Muscle of arm (tissue), 1 donor: ENCODE measurements at regions not wholly inside any gene's neighbourhood (a gene's known extent, or its start where the extent isn't known, plus 50 kb on each side); places are given as distances from the start of the nearest gene placed in this dataset.

ENCODE experiments used
- DNase-seq: peaks from one replicate; pipeline ENCODE4 v3.0.0-alpha.2; 2013

DNA sequence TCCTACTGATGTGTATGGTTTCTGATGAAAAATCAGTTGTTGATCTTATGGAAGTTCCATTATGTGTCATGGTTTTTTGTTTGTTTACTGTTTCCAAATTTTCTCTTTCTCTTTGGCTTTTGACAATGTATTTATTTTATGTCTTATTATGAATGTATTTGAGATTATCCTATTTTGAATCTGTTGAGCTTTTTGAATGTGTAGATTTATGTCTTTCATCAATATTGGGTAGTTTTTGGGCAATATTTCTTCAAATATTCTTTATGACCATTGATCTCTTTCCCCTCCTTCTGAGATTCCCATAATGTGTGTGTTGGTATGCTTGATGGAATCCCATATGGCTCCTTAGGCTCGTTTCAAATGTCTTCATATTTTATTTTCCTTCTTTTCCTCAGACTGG lies 80.5 kb upstream of the FAM47C start:
- DNase-seq: no peak

DNA sequence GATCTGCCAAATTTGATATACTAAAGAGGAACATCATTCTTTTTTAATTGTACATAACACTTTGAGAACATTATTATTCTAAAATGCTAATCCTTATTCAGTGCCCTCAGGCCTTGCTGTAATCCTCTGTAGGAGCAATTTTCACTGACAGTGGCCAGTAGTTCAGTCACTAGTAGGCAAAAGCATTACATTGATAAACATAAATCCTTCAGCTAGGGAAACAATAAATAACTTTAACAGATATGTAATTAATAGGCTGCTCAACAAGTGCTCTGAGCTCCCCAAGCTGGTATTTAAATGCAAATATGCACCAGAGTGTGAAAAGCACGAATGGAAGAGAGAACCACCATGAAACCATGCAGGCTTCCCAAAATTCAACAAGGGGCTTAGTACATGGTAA lies 77.7 kb upstream of the FAM47C start:
- no peak for DNase-seq

DNA sequence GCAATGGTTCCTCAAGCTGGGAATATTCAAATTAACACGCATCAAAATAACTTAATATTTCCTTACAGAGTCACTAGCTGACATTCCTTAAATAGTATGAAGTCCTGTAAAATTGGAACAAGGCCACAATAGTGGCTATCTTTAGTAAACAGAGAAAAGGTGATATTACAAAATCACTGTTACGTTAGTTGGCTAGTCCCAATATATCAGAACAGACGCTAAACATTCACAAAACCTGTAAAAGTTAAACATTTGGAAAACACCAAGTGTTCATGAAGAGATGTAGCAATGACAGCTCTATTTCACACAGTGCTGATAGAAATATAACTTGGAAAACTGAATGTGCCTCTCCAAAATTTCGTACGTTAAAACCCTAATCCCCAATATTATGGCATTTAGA lies 61.0 kb upstream of the FAM47C start:
- DNase-seq: no peak

DNA sequence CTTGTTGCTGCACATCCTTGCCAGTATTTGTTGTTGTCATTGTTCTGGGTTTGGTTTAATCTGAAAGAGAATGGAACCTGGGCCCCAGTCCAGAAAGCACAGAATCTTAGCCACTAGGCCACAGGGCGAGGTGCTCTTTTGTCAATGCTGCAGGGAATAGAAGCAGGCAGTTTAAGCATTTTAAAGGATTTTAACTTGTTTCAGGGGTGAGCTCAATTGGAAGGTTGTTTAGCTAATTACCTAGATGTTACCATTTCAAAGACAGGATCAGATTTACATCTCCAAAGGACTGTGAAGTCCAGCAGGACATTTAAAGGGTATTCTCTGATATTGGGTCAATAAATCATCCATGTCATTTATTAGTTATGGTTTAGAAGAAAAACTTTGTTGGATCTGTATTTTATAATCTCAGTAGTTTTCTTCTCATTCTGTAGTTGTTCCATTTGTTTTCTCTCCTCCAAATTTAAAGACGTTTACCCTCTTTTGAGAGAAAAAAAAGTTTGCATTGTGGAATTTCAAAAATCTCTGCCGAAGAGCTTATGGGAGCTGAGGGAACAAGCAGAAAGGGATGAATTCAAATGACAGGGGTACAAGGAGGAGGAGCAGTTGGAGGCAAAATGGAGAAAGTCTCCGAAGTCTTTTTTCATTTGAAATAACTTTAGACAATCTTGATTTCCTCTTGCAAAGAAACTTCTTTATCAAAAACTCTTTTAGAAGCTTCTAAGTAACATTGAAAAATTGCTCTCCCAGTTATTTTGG lies 57.5 kb upstream of the FAM47C start:
- no peak for DNase-seq

DNA sequence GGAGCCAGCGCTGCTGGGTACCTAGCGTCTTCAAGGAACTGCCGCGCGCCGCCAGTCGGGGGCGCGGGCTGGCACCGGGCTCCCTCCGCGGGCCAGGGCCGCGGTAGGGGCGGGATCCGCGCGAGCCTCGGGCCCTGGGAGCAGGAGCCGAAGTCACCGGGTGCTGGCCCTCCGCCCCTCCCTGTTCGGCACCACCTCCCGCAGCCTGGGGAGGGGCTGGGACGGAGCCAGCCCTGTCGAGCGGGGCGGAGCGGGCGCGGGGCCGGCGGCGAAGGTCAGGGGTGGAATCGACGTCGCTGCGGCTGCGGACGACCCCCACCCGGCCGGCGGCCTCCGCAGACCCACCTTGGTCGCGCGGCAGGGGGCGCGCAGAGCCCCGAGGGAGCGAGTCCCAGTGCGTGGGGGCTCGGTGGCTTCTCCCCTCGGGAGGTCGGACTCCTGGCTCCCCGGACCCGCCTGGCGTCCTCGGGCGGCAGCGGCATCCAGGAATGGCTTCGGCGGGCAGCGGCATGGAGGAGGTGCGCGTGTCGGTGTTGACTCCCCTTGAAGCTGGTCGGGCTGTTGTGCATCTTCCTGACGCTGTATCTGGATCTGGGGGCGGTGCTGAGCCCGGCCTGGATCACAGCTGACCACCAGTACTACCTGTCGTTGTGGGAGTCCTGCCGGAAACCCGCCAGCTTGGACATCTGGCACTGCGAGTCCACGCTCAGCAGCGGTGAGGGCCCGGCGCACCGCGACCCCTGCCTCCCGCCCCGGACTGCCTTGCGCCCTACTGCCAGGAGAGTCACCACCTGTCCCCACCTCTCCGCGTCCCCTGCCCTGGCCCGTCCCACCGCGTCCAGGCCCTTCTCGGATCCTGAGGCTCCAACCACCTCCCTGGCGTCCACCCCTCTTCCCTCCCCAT lies 50.5 kb upstream of the FAM47C start:
- DNase-seq: no peak
